ENCODE measurements at regions not wholly inside any gene's neighbourhood (a gene's known extent, or its start where the extent isn't known, plus 50 kb on each side); places are given as distances from the start of the nearest gene placed in this dataset.

- DNase-seq = no peak
Measured at GRCh38 chr12:67593041-67593440, 55.5 kb upstream of the DYRK2 start.

- no peak for DNase-seq
Measured at GRCh38 chr12:67593461-67594330, 54.8 kb upstream of the DYRK2 start.

- DNase-seq = no peak
Measured at GRCh38 chr12:67594888-67595287, 53.7 kb upstream of the DYRK2 start.

- DNase-seq = no peak
Measured at GRCh38 chr12:67595365-67595764, 53.2 kb upstream of the DYRK2 start.

- no peak for DNase-seq
Measured at GRCh38 chr12:67598598-67598997, 49.9 kb upstream of the DYRK2 start.
